Chondrocyte (in vitro differentiated cells): ENCODE measurements at regions not wholly inside any gene's neighbourhood (a gene's known extent, or its start where the extent isn't known, plus 50 kb on each side); places are given as distances from the start of the nearest gene placed in this dataset.

Experiments used
- DNase-seq: peaks from one replicate; pipeline ENCODE4 v3.0.0; 2021; ENCODE audit warnings: mixed read lengths, low spot score
- H3K27ac Mint-ChIP-seq: one replicate; pipeline ENCODE4 v1.8.0; 2021; ENCODE audit warnings: mild to moderate bottlenecking, moderate library complexity, mixed read lengths; ENCODE audit not compliant: unreplicated experiment
- H3K27me3 Mint-ChIP-seq: 2 replicates; pipeline ENCODE4 v1.8.0; 2021; ENCODE audit warnings: low read depth, mixed read lengths
- H3K36me3 Mint-ChIP-seq: 2 replicates; pipeline ENCODE4 v1.8.0; 2021; ENCODE audit warnings: low read depth, mixed read lengths
- H3K4me1 Mint-ChIP-seq: 2 replicates; pipeline ENCODE4 v1.8.0; 2021; ENCODE audit warnings: low read depth, mild to moderate bottlenecking, mixed read lengths
- H3K4me3 Mint-ChIP-seq: one replicate; pipeline ENCODE4 v1.8.0; 2021; ENCODE audit warnings: mild to moderate bottlenecking, moderate library complexity, mixed read lengths; ENCODE audit not compliant: unreplicated experiment
- H3K9me3 Mint-ChIP-seq: 2 replicates; pipeline ENCODE4 v1.8.0; 2021; ENCODE audit warnings: low read depth, mixed read lengths
- CTCF ChIP-seq: fragments of 200-600 bp; sonication (generic); IDR thresholded peaks from 2 replicates; pipeline ENCODE4 v1.5.0; 2021; ENCODE audit warnings: antibody characterized with exemption, mild to moderate bottlenecking, moderate library complexity

DNA sequence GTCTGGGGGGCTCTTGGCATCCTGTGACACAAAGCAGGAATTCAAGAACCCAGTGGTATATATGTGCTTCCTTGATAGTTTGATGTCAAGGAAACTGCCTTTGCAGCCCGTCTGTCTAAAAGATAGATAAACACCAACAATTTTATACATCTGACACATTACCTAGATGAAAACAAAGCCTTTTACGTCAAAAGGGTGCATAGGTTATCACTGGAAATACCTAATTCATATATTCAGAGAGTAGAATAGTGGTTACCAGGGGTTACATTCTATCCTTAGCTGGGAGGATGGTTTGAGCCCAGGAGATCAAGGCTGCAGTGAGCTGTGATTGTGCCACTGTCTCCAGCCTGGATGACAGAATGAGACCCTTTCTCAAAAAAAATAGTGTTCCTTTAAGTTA, 356.9 kb upstream of the RASGRP1 start:
- H3K27ac Mint-ChIP-seq = no peak overlapping the region
- no peaks in the 10 kb centered on the region for H3K27me3 Mint-ChIP-seq
- TF ChIP-seq CTCF = no peak

DNA sequence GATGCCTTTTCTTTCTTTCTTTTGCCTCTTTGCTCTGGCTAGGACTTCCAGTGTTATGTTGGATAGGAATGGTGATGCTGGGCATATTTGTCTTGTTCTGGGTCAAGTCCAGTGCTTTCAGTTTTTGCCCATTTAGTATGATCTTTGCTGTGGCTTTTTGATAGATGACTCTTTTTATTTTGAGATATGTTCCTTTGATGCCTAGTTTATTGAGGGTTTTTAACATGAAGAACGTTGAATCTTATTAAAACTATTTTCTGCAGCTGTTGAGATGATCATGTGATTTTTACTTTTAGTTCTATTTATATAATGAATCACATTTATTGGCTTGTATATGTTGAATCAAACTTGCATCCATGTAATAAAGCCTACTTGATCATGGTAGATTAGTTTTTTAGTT, 363.8 kb upstream of the RASGRP1 start:
- no peaks in the 10 kb centered on the region for H3K36me3 Mint-ChIP-seq
- peaks cover 2% of the 10 kb centered on the region for H3K9me3 Mint-ChIP-seq
- no peak overlapping the region for H3K27ac Mint-ChIP-seq

More for the DNA sequence above, 356.9 kb upstream of the RASGRP1 start:
- Mint-ChIP-seq H3K9me3 (no peaks in the 10 kb centered on the region), H3K4me3 (no peak overlapping the region), H3K36me3 (no peaks in the 10 kb centered on the region), H3K4me1 (no peaks in the 10 kb centered on the region)
- DNase-seq = no peak

GRCh38 chr15:38930851-38931572, 366.4 kb upstream of the RASGRP1 start:
- Mint-ChIP-seq H3K36me3 (no peaks in the 10 kb centered on the region), H3K27me3 (no peaks in the 10 kb centered on the region), H3K27ac (peak overlapping the region; percentile 85), H3K9me3 (peaks cover 12% of the 10 kb centered on the region), H3K4me3 (no peak overlapping the region), H3K4me1 (peaks cover 5% of the 10 kb centered on the region)
- no peak for DNase-seq
- TF ChIP-seq CTCF = no peak

More for the DNA sequence above, 363.8 kb upstream of the RASGRP1 start:
- peaks cover 5% of the 10 kb centered on the region for H3K4me1 Mint-ChIP-seq
- DNase-seq = no peak
- TF ChIP-seq CTCF = no peak
- no peak overlapping the region for H3K4me3 Mint-ChIP-seq
- H3K27me3 Mint-ChIP-seq = no peaks in the 10 kb centered on the region

DNA sequence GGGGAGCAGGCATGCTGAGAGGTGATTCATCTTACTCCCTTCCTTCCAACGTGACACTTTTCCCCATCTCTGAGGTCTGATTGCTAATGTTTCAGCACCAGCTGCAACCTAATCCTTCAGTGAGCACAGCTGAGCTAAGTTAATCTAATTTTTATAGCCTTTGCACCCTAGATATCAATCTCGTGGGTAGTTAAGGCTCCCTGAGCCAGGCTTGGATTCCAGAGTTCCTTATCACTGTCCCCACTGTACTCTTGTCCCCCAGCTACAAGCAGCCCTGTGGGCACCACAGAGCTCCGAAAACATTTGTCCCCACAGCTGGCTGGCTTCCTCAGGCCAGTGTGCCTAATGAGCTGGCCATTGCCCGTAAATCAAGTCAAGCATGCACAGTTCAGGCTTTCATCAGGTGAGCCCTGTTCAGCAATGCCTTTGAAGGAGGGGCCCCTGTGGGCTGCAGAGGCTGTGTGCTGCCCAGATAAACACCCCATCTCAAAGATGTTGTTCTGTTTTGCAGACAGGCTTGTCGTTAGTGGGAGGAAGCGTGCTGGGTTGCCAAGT, 376.9 kb upstream of the RASGRP1 start:
- Mint-ChIP-seq H3K36me3 (no peaks in the 10 kb centered on the region), H3K4me1 (peaks cover 22% of the 10 kb centered on the region), H3K27me3 (no peaks in the 10 kb centered on the region), H3K9me3 (peaks cover 3% of the 10 kb centered on the region), H3K27ac (no peak overlapping the region), H3K4me3 (no peak overlapping the region)
- no peak for TF ChIP-seq CTCF
- DNase-seq = no peak

DNA sequence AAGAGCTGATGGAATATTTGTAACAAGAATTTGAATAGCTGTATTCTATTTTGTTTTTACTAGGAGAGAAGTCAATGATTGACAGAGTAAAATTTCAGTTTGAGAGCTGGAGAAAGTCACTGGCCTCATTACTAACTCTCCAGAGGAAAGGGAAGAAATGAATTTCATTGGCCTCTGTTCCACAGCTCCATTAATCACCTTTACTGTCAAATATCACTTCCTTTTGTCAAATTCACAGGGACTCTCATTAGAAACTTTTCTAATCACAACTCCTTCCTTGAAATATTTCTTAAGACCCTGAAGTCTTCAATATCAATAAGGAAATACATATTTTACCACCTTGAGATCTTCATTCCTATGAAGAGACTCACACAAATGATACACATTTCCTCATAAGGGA, 379.9 kb upstream of the RASGRP1 start:
- H3K4me3 Mint-ChIP-seq = no peak overlapping the region
- H3K36me3 Mint-ChIP-seq = no peaks in the 10 kb centered on the region
- no peak overlapping the region for H3K27ac Mint-ChIP-seq
- H3K27me3 Mint-ChIP-seq = no peaks in the 10 kb centered on the region
- H3K9me3 Mint-ChIP-seq = no peaks in the 10 kb centered on the region
- no peak for TF ChIP-seq CTCF
- H3K4me1 Mint-ChIP-seq = peaks cover 22% of the 10 kb centered on the region
- DNase-seq = no peak
